ENCODE measurements at regions not wholly inside any gene's neighbourhood (a gene's known extent, or its start where the extent isn't known, plus 50 kb on each side); places are given as distances from the start of the nearest gene placed in this dataset.
A peak's percentile ranks its signal among the peaks of the same experiment; 100 is the strongest.
"Not testable (repeated sequence)": the region's sequence is repeated elsewhere in the genome, so short reads cannot be mapped to it uniquely, and the experiment has no call there.

DNA sequence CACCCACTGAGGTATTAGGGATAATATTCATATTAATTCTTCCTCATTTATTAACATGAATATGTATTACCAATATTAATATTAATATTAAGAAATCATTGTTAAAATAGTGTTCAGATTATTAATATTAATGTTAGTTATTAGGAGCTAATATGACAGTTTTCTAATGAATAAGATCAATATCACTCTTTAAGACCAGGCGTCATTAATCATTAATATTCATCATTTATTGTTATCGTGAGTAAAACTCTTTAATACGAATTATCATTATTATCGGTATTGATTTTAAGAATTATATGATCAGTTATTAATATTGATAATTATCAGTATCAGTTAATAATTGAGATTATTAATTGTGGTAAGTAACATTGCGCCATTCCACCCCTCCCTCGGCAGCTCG, 101.0 kb upstream of the HMX1 start:
- H3K9me3 ChIP-seq; H3K36me3 ChIP-seq; DNase-seq; H3K27me3 ChIP-seq; intact Hi-C loops (cut with DNase I); H3K27ac ChIP-seq; H3K4me3 ChIP-seq; H3K4me1 ChIP-seq (ENCODE audit: insufficient read depth): not testable (repeated sequence)
- 86 to 90% (median 89%) methylated on average over 7 of the region's 7 CpGs for WGBS, 3 donors

DNA sequence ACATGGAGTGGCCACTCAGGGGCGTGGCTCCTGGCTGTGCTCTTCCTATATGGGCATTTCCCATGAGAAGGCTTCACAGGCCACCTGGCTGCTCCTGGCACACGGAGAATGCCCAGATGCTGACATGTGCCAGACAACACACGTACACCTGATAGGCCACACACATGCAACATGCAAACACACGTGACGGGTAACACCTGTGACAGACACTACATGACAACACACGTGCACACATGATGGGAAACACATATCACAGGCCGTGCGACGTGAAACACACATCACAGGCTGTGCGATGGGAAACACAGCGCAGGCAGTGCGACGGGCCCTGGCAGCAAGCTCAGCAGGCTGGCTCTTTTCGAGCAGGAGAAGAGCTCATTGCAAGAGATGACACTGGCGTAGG, 94.3 kb upstream of the HMX1 start:
- WGBS, 3 donors = 89 to 92% (median 89%) methylated on average over 15 of the region's 15 CpGs
- not testable (repeated sequence) for H3K27ac ChIP-seq

DNA sequence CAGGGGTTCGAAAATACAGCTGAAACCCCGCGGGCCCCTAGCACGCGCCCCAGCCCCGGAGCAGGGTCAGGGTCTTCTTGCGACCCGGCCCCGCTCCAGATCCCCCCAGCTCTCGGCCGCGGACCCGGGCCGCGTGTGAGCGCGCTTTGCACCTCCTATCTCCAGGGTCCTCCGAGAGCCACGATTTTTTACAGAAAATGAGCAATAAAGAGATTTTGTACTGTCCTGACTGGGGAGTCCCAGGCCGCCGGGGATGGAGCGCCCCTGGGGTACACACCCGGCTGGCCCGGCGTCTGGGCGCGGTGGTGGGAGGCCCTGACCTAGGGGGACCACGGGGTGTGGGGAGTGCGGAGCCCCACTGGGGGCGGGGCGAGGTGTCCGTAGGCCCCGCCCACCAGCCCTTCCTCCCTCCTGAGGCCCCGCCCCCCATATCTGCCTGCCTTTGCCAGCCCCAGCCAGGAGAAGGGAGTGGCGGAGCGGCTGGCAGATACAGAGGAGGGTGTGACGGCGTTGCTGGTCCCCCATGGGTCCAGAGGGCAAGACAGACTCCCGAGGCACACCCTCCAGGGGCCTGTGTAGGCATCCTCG, 92.7 kb upstream of the HMX1 start:
- intact Hi-C loops (cut with DNase I); H3K36me3 ChIP-seq; DNase-seq; H3K4me1 ChIP-seq (ENCODE audit: insufficient read depth); H3K4me3 ChIP-seq; H3K9me3 ChIP-seq; H3K27me3 ChIP-seq; H3K27ac ChIP-seq: not testable (repeated sequence)
- 1 to 8% (median 4%) methylated on average over 17 to 40 of the region's 40 CpGs for WGBS, 3 donors

More for the DNA sequence above, 94.3 kb upstream of the HMX1 start:
- H3K27me3 ChIP-seq; intact Hi-C loops (cut with DNase I); H3K4me1 ChIP-seq (ENCODE audit: insufficient read depth); DNase-seq; H3K9me3 ChIP-seq; H3K36me3 ChIP-seq; H3K4me3 ChIP-seq: not testable (repeated sequence)

DNA sequence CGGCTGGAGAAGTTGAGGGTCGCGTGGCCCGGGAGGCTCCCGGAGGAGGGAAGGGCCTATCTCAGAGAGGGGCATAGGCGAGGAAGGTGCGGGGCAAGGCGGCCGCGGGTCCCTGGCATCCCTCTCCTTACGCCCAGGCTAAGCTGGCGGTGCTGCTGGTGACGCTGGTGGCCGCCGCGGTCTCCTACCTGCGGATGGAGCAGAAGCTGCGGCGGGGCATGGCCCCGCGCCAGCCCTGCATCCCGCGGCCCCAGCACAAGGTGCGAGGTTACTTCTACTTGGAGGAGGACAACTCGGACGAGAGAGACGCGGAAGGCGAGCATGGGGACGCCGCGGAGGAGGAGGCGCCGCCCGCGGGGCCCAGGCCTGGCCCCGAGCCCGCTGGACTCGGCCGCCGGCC, 91.9 kb upstream of the HMX1 start:
- H3K4me1 ChIP-seq (ENCODE audit: insufficient read depth); H3K4me3 ChIP-seq; H3K27ac ChIP-seq; H3K27me3 ChIP-seq; H3K36me3 ChIP-seq; DNase-seq; intact Hi-C loops (cut with DNase I); H3K9me3 ChIP-seq: not testable (repeated sequence)
- WGBS, 3 donors = 0 to 2% (median 0%) methylated on average over 25 to 41 of the region's 41 CpGs

DNA sequence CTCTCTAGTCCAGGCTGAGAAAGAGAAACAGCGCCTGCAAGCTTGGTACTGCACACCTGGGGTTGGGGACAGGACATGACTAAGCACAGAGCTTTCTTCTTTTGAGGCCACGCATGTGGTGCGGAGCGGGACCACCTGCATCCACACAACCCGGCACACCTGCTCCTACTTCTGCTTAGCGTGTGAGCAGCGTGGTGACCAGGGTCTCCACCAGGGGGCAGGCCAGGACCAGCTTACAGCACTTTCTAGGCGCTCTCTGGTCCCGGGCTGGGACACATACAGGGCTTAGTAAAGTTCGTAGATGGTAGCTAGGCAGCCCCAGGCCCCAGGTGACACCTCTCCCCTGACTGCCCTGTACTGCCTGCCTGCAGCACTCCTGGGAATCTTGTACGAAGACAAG, 89.7 kb upstream of the HMX1 start:
- WGBS, 3 donors = 10 to 22% (median 13%) methylated on average over 11 of the region's 11 CpGs
- intact Hi-C loops (cut with DNase I) = not testable (repeated sequence)

DNA sequence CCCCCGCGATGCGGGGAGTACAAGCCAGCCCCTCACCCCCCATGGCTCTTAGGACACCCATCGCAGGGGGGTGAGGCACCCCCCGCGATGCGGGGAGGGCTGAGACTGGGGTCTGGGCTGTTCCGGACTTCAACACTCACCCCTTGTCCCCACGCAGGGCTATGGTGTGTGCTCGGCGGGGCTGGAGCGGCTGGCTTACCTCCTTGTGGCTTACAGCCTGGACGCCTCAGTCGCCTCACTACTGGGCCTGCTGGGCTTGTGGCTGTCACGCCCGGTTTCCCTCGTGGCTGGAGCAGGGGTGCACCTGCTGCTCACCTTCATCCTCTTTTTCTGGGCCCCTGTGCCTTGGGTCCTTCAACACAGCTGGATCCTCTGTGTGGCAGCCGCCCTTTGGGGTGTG, 87.8 kb upstream of the HMX1 start:
- H3K27ac ChIP-seq; intact Hi-C loops (cut with DNase I); H3K27me3 ChIP-seq; H3K4me1 ChIP-seq (ENCODE audit: insufficient read depth); H3K36me3 ChIP-seq; DNase-seq; H3K9me3 ChIP-seq; H3K4me3 ChIP-seq: not testable (repeated sequence)
- WGBS, 3 donors = 64 to 74% (median 72%) methylated on average over 10 to 18 of the region's 18 CpGs

More for the DNA sequence above, 89.7 kb upstream of the HMX1 start:
- not testable (repeated sequence) for H3K36me3 ChIP-seq; H3K4me3 ChIP-seq; H3K27me3 ChIP-seq; H3K4me1 ChIP-seq (ENCODE audit: insufficient read depth); H3K27ac ChIP-seq; H3K9me3 ChIP-seq
- DNase-seq = peak in 1 of 5 donors; percentile 43

DNA sequence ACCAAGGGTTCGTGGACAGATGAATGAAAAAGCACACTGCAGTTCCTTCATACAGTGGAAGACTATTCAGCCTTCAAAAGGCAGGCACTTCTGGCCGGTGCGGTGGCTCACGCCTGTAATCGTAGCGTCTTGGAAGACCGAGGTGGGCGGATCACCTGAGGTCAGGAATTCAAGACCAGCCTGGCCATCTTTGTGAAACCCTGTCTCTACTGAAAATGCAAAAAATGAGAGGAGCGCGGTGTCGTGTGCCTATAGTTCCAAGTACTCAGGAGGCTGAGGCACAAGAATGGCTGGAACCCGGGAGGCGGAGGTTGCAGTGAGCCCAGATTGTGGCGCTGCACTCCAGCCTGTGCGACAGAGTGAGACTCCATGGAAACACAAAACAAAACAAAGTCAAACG, 82.4 kb upstream of the HMX1 start:
- DNase-seq; intact Hi-C loops (cut with DNase I); H3K27me3 ChIP-seq; H3K36me3 ChIP-seq; H3K4me1 ChIP-seq (ENCODE audit: insufficient read depth); H3K27ac ChIP-seq; H3K9me3 ChIP-seq; H3K4me3 ChIP-seq: not testable (repeated sequence)
- WGBS, 3 donors = 87 to 90% (median 89%) methylated on average over 16 of the region's 16 CpGs

DNA sequence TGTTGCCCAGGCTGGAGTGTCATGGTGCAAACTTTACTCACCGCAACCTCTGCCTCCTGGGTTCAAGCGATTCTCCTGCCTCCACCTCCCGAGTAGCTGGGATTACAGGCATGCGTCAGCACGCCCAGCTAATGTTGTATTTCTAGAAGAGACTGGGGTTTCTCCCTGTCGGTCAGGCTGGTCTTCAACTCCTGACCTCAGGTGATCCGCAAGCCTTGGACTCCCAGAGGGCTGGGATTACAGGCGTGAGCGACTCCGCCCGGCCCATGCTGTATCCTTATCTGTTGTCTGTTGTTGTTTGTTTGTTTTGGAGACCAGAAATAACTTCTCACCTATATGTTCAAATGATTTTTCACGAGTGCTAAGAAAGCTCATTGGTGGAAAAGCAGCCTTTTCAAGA, 81.2 kb upstream of the HMX1 start:
- H3K27ac ChIP-seq; DNase-seq; H3K36me3 ChIP-seq; intact Hi-C loops (cut with DNase I); H3K4me3 ChIP-seq; H3K9me3 ChIP-seq; H3K4me1 ChIP-seq (ENCODE audit: insufficient read depth); H3K27me3 ChIP-seq: not testable (repeated sequence)
- 84 to 92% (median 86%) methylated on average over 12 of the region's 12 CpGs for WGBS, 3 donors

DNA sequence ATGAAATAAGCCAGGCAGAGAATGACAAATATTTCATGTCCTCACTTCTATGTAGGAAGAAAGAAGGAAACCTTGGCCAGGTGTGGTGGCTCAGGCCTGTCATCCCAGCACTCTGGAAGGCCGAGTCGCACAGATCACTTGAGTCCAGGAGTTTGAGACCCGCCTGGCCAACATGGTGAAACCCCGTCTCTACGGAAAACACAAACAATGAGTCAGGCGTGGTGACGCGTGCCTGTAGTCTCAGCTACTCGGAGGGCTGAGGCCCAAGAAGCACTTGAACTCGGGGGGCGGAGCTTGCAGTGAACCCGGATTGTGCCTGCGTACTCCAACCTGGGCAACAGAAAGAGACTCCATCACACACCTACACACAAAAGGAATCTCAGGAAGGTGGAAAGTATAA, 80.5 kb upstream of the HMX1 start:
- H3K27me3 ChIP-seq; H3K9me3 ChIP-seq; intact Hi-C loops (cut with DNase I); DNase-seq; H3K4me1 ChIP-seq (ENCODE audit: insufficient read depth); H3K4me3 ChIP-seq; H3K27ac ChIP-seq; H3K36me3 ChIP-seq: not testable (repeated sequence)
- WGBS, 3 donors = 77 to 84% (median 78%) methylated on average over 13 of the region's 13 CpGs

DNA sequence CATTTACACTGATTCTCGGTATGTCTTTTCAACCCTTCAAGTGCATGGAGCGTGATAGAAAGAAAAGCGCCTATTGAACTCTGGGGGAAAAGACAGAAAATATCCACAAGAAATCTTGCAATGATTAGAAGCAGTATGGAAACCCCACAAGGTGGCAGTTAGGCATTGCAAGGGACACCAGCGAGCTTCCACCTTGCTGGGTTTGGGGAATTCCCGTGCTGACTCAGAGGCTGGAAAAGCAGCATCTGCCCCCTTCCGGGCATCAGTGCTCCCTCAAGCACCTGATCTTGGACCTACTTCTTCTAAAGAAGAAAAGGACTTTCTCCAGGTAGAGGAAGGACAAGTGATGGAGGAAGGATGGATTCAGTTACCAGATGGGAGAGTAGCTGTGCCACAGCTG, 73.9 kb upstream of the HMX1 start:
- WGBS, 3 donors = 73 to 84% (median 82%) methylated on average over 6 of the region's 6 CpGs
- H3K36me3 ChIP-seq; H3K4me1 ChIP-seq (ENCODE audit: insufficient read depth); H3K27ac ChIP-seq; DNase-seq; intact Hi-C loops (cut with DNase I); H3K27me3 ChIP-seq; H3K4me3 ChIP-seq; H3K9me3 ChIP-seq: not testable (repeated sequence)

DNA sequence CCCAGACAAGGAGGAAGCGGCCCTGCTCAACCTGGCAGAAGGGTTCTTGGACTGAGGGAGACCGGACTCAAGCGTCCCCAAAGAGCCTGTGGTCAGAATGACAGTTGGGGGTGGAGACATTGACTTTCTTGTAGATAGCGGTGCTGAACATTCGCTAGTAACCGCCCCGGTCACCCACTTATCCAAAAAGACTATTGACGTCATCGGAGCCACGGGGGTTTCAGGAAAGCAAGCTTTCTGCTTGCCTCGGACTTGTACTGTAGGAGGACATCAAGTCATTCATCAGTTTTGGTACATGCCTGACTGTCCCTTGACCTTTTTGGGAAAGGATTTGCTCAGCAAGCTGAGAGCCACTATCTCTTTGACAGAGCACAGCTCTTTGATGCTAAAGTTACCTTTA, 71.7 kb upstream of the HMX1 start:
- H3K4me1 ChIP-seq (ENCODE audit: insufficient read depth); DNase-seq; intact Hi-C loops (cut with DNase I): not testable (repeated sequence)

DNA sequence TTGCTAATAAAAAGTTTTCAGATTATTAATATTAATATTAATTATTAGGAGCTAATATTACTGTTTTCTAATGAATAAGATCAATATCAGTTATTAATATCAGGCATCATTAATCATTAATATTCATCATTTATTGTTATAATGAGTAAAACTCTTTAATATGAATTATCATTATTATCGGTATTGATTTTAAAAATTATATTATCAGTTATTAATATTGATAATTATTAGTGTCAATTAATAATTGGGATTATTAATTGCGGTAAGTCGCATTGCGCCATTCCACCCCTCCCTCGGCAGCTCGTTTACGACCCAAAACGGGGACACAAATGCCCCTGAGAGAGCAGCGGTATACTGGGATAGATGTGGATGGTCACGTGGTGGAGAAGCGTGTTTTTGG, 70.4 kb upstream of the HMX1 start:
- H3K4me1 ChIP-seq (ENCODE audit: insufficient read depth); H3K9me3 ChIP-seq; H3K27me3 ChIP-seq; intact Hi-C loops (cut with DNase I); H3K36me3 ChIP-seq; DNase-seq; H3K4me3 ChIP-seq; H3K27ac ChIP-seq: not testable (repeated sequence)
- 88 to 92% (median 90%) methylated on average over 11 of the region's 11 CpGs for WGBS, 3 donors

More for the DNA sequence above, 71.7 kb upstream of the HMX1 start:
- H3K9me3 ChIP-seq, H3K4me3 ChIP-seq, H3K27me3 ChIP-seq, H3K27ac ChIP-seq, H3K36me3 ChIP-seq: not testable (repeated sequence)
- WGBS, 3 donors = 78 to 85% (median 82%) methylated on average over 11 of the region's 11 CpGs

DNA sequence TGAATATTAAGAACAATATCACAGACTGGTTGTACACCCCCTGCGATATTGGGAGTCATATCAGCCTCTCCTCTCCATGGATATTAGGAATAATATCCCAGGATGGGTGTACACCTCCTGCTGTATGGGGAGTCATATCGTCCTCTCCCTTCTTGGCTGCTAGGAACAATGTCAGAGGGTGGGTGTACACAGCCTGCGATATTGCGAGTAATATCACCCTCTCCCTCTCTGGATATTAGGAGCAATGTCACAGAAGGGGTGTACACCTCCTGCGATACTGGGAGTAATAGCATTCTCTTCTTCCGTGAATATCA, 69.8 kb upstream of the HMX1 start:
- H3K36me3 ChIP-seq; DNase-seq; H3K4me1 ChIP-seq (ENCODE audit: insufficient read depth); H3K27me3 ChIP-seq; intact Hi-C loops (cut with DNase I); H3K4me3 ChIP-seq; H3K27ac ChIP-seq; H3K9me3 ChIP-seq: not testable (repeated sequence)
- WGBS, 3 donors = 57 to 62% (median 61%) methylated on average over 6 of the region's 6 CpGs

All from ovary (tissue), 7 donors.